ENCODE measurements at regions not wholly inside any gene's neighbourhood (a gene's known extent, or its start where the extent isn't known, plus 50 kb on each side); places are given as distances from the start of the nearest gene placed in this dataset.

DNA sequence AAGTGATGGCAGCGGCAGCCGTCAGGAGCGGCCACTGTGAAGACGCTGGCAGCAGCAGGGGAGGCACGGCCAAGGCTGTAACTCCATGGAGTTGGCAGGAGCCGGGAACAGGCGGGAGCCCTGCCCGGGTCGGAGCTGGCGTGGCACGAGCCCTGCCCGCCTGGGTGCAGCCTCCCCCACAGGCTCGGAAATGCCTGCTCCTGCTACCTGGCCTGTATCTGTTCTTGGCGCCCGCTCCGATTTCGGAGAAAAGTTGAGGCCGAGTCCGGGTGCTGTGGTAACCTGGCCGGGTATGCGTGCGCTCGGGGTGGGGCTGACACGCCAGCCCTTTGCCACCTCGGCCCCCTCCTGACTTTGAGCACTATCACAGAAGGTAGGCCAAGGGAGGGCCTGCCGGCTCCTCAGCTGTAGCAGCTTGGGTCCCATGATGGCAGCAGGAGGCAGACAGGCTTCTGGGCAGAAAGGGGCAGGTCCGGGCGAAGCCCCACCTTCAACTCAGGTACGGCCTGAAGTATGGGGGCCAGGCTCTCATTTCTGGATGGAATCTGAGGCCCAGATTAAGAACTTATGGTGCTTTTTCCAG is 51.2 kb upstream of the SHISA3 start:
- no peak overlapping the region for H3K27ac Mint-ChIP-seq

DNA sequence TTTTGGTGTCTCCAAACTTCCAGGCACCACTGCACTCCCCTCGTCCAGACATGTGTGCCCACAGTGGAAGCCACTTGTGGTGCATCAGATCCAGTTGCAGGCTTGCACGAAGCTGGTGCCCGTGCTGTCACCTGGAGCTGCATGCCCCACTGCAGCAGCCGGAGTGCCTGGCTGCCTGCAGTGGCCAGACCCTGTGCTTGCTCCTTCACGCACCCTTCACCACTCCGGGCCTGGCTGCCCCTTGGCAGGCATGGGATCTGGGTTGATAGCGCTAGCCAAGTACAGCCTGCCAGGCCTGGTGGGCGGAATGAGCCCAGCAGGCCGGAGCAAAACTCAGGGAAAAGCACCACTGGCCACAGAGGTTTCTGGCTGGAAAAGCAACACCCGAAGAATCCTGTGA is 50.2 kb upstream of the SHISA3 start:
- H3K27me3 ChIP-seq = no peaks in the 10 kb centered on the region
- H4K20me1 ChIP-seq (ENCODE audit: low read depth) = no peaks in the 10 kb centered on the region
- H3K9me3 ChIP-seq (ENCODE audit: low read depth) = no peaks in the 10 kb centered on the region
- Mint-ChIP-seq H3K27ac (no peak overlapping the region), H3K9me3 (no peaks in the 10 kb centered on the region), H3K27me3 (ENCODE audit: insufficient read depth, low read depth) (peaks cover 4% of the 10 kb centered on the region), H3K4me1 (no peaks in the 10 kb centered on the region), H3K4me3 (no peak overlapping the region), H3K36me3 (no peaks in the 10 kb centered on the region)
- H3K4me3 ChIP-seq = no peak overlapping the region
- H3K4me1 ChIP-seq = peaks cover 6% of the 10 kb centered on the region
- no peak overlapping the region for H3K27ac ChIP-seq
- H3K4me2 ChIP-seq = no peak overlapping the region
- no peak overlapping the region for H3K9ac ChIP-seq
- no peak for TF ChIP-seq EZH2 (IDR thresholded peaks at IDR 0.05)
- no peak for TF ChIP-seq EZH2phosphoT487 (IDR thresholded peaks at IDR 0.05)
- no peak for TF ChIP-seq CTCF (IDR thresholded peaks at IDR 0.05)
- peaks cover 7% of the 10 kb centered on the region for H3F3A ChIP-seq (ENCODE audit: low read depth)
- DNase-seq (ENCODE audit: low spot score) = no peak
- no peak overlapping the region for H2AFZ ChIP-seq (replicated peaks)
- H3K36me3 ChIP-seq = no peaks in the 10 kb centered on the region
- H3K79me2 ChIP-seq (ENCODE audit: low read depth) = no peaks in the 10 kb centered on the region

More for the DNA sequence above, 51.2 kb upstream of the SHISA3 start:
- Histone ChIP-seq H3F3A (ENCODE audit: low read depth) (peaks cover 3% of the 10 kb centered on the region), H3K4me2 (no peak overlapping the region), H3K4me1 (peaks cover 4% of the 10 kb centered on the region), H4K20me1 (ENCODE audit: low read depth) (no peaks in the 10 kb centered on the region), H3K79me2 (ENCODE audit: low read depth) (no peaks in the 10 kb centered on the region), H3K9me3 (ENCODE audit: low read depth) (no peaks in the 10 kb centered on the region), H3K9ac (no peak overlapping the region), H2AFZ (replicated peaks) (no peak overlapping the region), H3K27me3 (no peaks in the 10 kb centered on the region), H3K4me3 (no peak overlapping the region), H3K27ac (no peak overlapping the region), H3K36me3 (no peaks in the 10 kb centered on the region)
- TF ChIP-seq CTCF (IDR thresholded peaks at IDR 0.05) (no peak), EZH2phosphoT487 (IDR thresholded peaks at IDR 0.05) (no peak), EZH2 (IDR thresholded peaks at IDR 0.05) (no peak)
- H3K36me3 Mint-ChIP-seq = no peaks in the 10 kb centered on the region
- DNase-seq (ENCODE audit: low spot score) = no peak
- H3K27me3 Mint-ChIP-seq (ENCODE audit: insufficient read depth, low read depth) = peaks cover 4% of the 10 kb centered on the region
- H3K4me1 Mint-ChIP-seq = no peaks in the 10 kb centered on the region
- H3K9me3 Mint-ChIP-seq = no peaks in the 10 kb centered on the region
- H3K4me3 Mint-ChIP-seq = no peak overlapping the region

Measured in neural progenitor cell (in vitro differentiated cells).